ENCODE measurements at regions not wholly inside any gene's neighbourhood (a gene's known extent, or its start where the extent isn't known, plus 50 kb on each side); places are given as distances from the start of the nearest gene placed in this dataset.
"Not testable (repeated sequence)": the region's sequence is repeated elsewhere in the genome, so short reads cannot be mapped to it uniquely, and the experiment has no call there.

DNA sequence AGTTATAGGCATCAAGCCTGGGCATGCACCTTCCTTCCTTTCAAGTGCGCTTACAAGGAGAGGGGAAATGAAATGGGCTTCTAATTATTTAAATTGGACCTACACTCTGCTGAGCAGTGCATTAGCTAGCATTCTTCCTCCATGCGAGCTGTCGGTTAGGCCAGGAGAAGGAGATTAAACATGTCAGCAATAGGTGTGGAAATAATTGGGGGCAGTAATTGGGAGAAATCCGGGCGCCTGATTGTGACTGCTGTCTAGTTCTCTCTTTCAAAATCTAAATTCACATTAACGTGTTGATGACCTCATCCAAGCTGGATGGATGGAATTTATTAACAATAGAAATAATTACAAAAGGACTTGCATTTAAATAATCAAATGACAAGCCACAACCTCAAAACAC is 86.2 kb upstream of the SEL1L start:
- TF ChIP-seq, protein P1, sequence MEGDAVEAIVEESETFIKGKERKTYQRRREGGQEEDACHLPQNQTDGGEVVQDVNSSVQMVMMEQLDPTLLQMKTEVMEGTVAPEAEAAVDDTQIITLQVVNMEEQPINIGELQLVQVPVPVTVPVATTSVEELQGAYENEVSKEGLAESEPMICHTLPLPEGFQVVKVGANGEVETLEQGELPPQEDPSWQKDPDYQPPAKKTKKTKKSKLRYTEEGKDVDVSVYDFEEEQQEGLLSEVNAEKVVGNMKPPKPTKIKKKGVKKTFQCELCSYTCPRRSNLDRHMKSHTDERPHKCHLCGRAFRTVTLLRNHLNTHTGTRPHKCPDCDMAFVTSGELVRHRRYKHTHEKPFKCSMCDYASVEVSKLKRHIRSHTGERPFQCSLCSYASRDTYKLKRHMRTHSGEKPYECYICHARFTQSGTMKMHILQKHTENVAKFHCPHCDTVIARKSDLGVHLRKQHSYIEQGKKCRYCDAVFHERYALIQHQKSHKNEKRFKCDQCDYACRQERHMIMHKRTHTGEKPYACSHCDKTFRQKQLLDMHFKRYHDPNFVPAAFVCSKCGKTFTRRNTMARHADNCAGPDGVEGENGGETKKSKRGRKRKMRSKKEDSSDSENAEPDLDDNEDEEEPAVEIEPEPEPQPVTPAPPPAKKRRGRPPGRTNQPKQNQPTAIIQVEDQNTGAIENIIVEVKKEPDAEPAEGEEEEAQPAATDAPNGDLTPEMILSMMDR (IDR thresholded peaks at IDR 0.05; ENCODE audit: unreplicated experiment): no peak
- H3K36me3 Mint-ChIP-seq (ENCODE audit: insufficient read depth, unreplicated experiment): no peaks in the 10 kb centered on the region
- DNase-seq (ENCODE audit: unreplicated experiment): no peak
- POLR2A ChIA-PET: interaction anchor here (0.6 kb wide), 1 partner anchor 15 kb away, joined by 3 read pairs; no protein-coding TSS in a partner anchor
- no peaks in the 10 kb centered on the region for H3K27me3 Mint-ChIP-seq (ENCODE audit: insufficient read depth, unreplicated experiment)
- no peak overlapping the region for H3K4me3 Mint-ChIP-seq (ENCODE audit: unreplicated experiment)
- intact Hi-C loops (cut with micrococcal nuclease): no loop called here
- H3K9me3 Mint-ChIP-seq (ENCODE audit: unreplicated experiment): peaks cover 7% of the 10 kb centered on the region
- H3K4me1 Mint-ChIP-seq (ENCODE audit: insufficient read depth, unreplicated experiment): peaks cover 5% of the 10 kb centered on the region
- CTCF ChIA-PET: interaction anchor here (1.4 to 2.2 kb wide), 2 partner anchors 53 to 55 kb away, joined by 3 to 8 read pairs; no protein-coding TSS in a partner anchor
- no TSS peak for BruUV-seq (replicated peaks)
- H3K27ac Mint-ChIP-seq (ENCODE audit: low read depth, unreplicated experiment): no peak overlapping the region

DNA sequence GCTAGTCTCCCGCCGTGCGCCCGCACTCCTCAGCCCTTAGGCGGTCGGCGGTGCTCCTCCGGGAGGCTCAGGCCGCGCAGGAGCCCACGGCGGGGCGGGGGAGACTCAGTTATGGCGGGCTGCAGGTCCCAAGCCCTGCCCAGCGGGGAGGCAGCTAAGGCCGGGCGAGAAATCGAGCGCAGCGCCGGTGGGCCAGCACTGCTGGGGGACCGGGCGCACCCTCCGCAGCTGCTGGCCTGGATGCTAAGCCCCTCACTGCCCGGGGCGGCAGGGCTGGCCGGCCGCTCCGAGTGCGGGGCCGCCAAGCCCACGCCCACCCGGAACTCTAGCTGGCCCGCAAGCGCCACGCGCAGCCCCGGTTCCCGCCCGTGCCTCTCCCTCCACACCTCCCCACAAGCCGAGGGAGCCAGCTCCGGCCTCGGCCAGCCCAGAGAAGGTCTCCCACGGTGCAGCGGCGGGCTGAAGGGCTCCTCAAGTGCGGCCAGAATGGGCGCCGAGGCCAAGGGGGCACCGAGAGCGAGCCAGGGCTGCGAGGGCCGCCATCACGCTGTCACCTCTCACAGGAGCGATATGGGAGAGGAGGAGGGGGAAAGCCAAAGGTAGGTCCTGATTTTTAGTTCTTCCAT is 90.2 kb upstream of the SEL1L start:
- intact Hi-C loops (cut with micrococcal nuclease): loop anchor here (2.0 kb wide), 2 partner anchors 57 to 1677 kb away; no protein-coding TSS in a partner anchor
- H3K4me3 Mint-ChIP-seq (ENCODE audit: unreplicated experiment); H3K36me3 Mint-ChIP-seq (ENCODE audit: insufficient read depth, unreplicated experiment); BruUV-seq (replicated peaks); POLR2A ChIA-PET; H3K4me1 Mint-ChIP-seq (ENCODE audit: insufficient read depth, unreplicated experiment); H3K9me3 Mint-ChIP-seq (ENCODE audit: unreplicated experiment); H3K27ac Mint-ChIP-seq (ENCODE audit: low read depth, unreplicated experiment); DNase-seq (ENCODE audit: unreplicated experiment): not testable (repeated sequence)
- H3K27me3 Mint-ChIP-seq (ENCODE audit: insufficient read depth, unreplicated experiment): peaks cover 13% of the 10 kb centered on the region
- CTCF ChIA-PET: interaction anchor here (0.5 to 2.5 kb wide), 11 partner anchors 9 to 1448 kb away, joined by 3 to 10 read pairs (median 3); no protein-coding TSS in a partner anchor

DNA sequence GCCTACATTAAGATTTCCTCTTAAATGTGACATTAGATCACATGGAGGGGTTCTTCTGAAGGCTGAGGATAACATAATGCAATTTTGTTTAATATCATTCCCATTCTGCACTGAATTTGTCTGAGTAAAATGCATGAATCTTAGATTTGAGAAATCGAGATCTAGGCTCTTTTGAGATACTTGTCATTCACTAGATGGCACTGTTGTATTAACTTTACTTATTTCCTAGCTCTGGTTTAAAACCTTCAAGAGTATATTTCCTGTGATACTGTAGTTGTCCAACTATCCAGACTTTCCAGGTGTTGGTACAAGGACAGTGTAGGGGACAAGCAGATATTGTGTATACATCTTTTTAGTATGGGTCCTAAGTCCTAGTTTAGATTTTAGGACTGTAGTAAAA is 91.7 kb upstream of the SEL1L start:
- POLR2A ChIA-PET: no interaction called here
- TF ChIP-seq, protein P1 (IDR thresholded peaks at IDR 0.05; ENCODE audit: unreplicated experiment): peak; percentile 38

DNA sequence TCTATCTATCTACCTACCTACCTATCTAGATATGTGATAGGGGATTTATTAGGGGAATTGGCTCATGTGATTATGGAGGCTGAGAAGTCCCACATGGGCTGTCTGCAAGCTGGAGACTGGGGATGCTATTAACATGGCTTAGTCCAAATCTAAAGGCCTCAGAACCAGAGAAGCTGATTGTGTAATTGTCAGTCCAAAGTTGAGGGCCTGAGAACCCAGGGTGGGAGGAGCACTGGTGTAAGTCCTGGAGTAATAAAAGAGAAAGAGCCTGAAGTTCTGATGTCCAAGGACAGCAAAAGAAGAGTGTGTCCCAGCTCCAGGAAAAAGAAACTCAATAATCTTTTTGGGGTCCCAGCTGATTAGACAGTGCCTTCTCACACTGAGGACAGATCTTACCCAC is 98.5 kb upstream of the SEL1L start:
- H3K9me3 Mint-ChIP-seq (ENCODE audit: unreplicated experiment): peaks cover 6% of the 10 kb centered on the region
- no peaks in the 10 kb centered on the region for H3K4me1 Mint-ChIP-seq (ENCODE audit: insufficient read depth, unreplicated experiment)
- DNase-seq (ENCODE audit: unreplicated experiment): no peak
- H3K36me3 Mint-ChIP-seq (ENCODE audit: insufficient read depth, unreplicated experiment): no peaks in the 10 kb centered on the region
- POLR2A ChIA-PET: no interaction called here
- no peak overlapping the region for H3K4me3 Mint-ChIP-seq (ENCODE audit: unreplicated experiment)
- intact Hi-C loops (cut with micrococcal nuclease): no loop called here
- CTCF ChIA-PET: interaction anchor here (0.5 to 1.7 kb wide), 3 partner anchors 9 to 1311 kb away, joined by 3 to 9 read pairs (median 8); no protein-coding TSS in a partner anchor
- no peak overlapping the region for H3K27ac Mint-ChIP-seq (ENCODE audit: low read depth, unreplicated experiment)
- TF ChIP-seq, protein P1 (IDR thresholded peaks at IDR 0.05; ENCODE audit: unreplicated experiment): no peak
- BruUV-seq (replicated peaks): no TSS peak
- peaks cover 15% of the 10 kb centered on the region for H3K27me3 Mint-ChIP-seq (ENCODE audit: insufficient read depth, unreplicated experiment)

More for the DNA sequence above, 91.7 kb upstream of the SEL1L start:
- H3K4me3 Mint-ChIP-seq (ENCODE audit: unreplicated experiment): no peak overlapping the region
- H3K27ac Mint-ChIP-seq (ENCODE audit: low read depth, unreplicated experiment): no peak overlapping the region
- intact Hi-C loops (cut with micrococcal nuclease): loop anchor here (2.0 to 5.0 kb wide), 3 partner anchors 59 to 1675 kb away; no protein-coding TSS in a partner anchor
- CTCF ChIA-PET: interaction anchor here (0.6 to 2.6 kb wide), 19 partner anchors 10 to 1675 kb away, joined by 3 to 10 read pairs (median 5); no protein-coding TSS in a partner anchor
- H3K27me3 Mint-ChIP-seq (ENCODE audit: insufficient read depth, unreplicated experiment): peaks cover 21% of the 10 kb centered on the region
- no TSS peak for BruUV-seq (replicated peaks)
- no peaks in the 10 kb centered on the region for H3K9me3 Mint-ChIP-seq (ENCODE audit: unreplicated experiment)
- H3K36me3 Mint-ChIP-seq (ENCODE audit: insufficient read depth, unreplicated experiment): no peaks in the 10 kb centered on the region
- peak; percentile 40 for DNase-seq (ENCODE audit: unreplicated experiment)
- H3K4me1 Mint-ChIP-seq (ENCODE audit: insufficient read depth, unreplicated experiment): no peaks in the 10 kb centered on the region
